Natural killer cell treated with Interleukin-12 subunit alpha and Interleukin-12 subunit beta and Interleukin-15 and Interleukin-18, amount 100 ng/mL, for 72 hours (primary cell): ENCODE measurements at regions not wholly inside any gene's neighbourhood (a gene's known extent, or its start where the extent isn't known, plus 50 kb on each side); places are given as distances from the start of the nearest gene placed in this dataset.

Experiments
- ATAC-seq, 2 donors: fragments of 150-1000 bp; cut with Tn5 transposase in 1 of 2; sonication (Bioruptor Pico), chemical (Tn5 transposase) in 1 of 2; 2 replicates each; pipeline ENCODE4 v1.10.0; 2021
- DNase-seq: peaks from one replicate; pipeline ENCODE4 v3.0.0; 2022; ENCODE audit warnings: low spot score
- H3K27ac Mint-ChIP-seq, 2 donors: 1 replicate in 1 of 2; 2 replicates in 1 of 2; pipeline ENCODE4 v1.8.0; 2022; ENCODE audit warnings: mixed read lengths in 2 of 2, mild to moderate bottlenecking in 1 of 2, moderate library complexity in 1 of 2
- H3K27me3 Mint-ChIP-seq, 2 donors: 1 replicate in 1 of 2; 2 replicates in 1 of 2; pipeline ENCODE4 v1.8.0; 2022; ENCODE audit warnings: mixed read lengths in 2 of 2
- H3K36me3 Mint-ChIP-seq: one replicate; pipeline ENCODE4 v1.8.0; 2022; ENCODE audit warnings: mixed read lengths
- H3K4me1 Mint-ChIP-seq, 2 donors: 1 replicate in 1 of 2; 2 replicates in 1 of 2; pipeline ENCODE4 v1.8.0; 2022; ENCODE audit warnings: low read depth in 2 of 2, mixed read lengths in 2 of 2, mild to moderate bottlenecking in 1 of 2
- H3K4me3 Mint-ChIP-seq: one replicate; pipeline ENCODE4 v1.8.0; 2022; ENCODE audit warnings: mixed read lengths
- H3K9me3 Mint-ChIP-seq: 2 replicates; pipeline ENCODE4 v1.8.0; 2022; ENCODE audit warnings: mixed read lengths

- DNase-seq (no peak), ATAC-seq (no peak)
- Mint-ChIP-seq H3K9me3 (no peaks in the 10 kb centered on the region), H3K4me1 (peaks cover 2 to 5% of the 10 kb centered on the region in 2 donors), H3K36me3 (peaks cover 8% of the 10 kb centered on the region), H3K4me3 (no peak overlapping the region), H3K27ac (no peak overlapping the region), H3K27me3 (no peaks in the 10 kb centered on the region)
Observed at GRCh38 chr6:105779110-105779509, 307.0 kb upstream of the PRDM1 start.

DNA sequence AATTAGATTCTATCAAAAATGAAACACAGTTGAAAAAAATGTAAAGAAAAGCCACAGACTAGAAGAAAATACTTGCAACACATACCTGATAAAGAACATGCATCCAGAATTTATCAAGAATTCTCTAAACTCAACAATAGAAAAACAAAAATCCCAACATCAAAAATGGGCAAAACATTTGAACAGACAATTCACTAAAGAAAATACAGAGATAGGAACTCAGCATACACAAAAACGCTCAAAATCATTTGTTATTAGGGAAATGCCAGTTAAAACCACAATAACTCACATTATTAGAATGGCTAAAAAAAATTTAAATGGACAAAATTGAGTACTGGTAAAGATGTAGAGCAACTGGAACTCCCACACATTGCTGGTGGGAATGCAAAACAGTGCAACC lies 311.0 kb upstream of the PRDM1 start:
- Mint-ChIP-seq H3K4me3 (no peak overlapping the region), H3K27ac (no peak overlapping the region), H3K4me1 (no peaks in the 10 kb centered on the region), H3K27me3 (peaks cover 0 to 3% of the 10 kb centered on the region in 2 donors), H3K9me3 (no peaks in the 10 kb centered on the region), H3K36me3 (peaks cover 8% of the 10 kb centered on the region)
- DNase-seq (no peak), ATAC-seq (no peak)

DNA sequence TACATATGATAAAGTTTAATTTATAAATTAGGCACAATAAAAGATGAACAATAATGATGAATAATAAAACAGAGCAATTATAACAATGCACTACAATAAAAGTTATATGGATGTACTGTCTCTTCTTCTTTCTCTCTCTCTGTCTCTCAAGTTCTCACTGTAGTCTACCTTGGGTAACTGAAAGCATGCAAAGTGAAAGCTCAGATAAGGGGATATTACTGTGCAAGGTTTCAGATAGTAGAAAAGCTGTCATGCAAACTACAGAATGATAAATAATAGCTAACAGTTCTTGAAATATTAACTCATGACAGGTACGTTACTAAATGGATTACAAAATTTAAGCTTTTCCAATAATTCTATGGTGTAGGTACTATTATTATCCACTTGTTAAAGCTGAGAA lies 311.9 kb upstream of the PRDM1 start:
- H3K36me3 Mint-ChIP-seq: peaks cover 8% of the 10 kb centered on the region

DNA sequence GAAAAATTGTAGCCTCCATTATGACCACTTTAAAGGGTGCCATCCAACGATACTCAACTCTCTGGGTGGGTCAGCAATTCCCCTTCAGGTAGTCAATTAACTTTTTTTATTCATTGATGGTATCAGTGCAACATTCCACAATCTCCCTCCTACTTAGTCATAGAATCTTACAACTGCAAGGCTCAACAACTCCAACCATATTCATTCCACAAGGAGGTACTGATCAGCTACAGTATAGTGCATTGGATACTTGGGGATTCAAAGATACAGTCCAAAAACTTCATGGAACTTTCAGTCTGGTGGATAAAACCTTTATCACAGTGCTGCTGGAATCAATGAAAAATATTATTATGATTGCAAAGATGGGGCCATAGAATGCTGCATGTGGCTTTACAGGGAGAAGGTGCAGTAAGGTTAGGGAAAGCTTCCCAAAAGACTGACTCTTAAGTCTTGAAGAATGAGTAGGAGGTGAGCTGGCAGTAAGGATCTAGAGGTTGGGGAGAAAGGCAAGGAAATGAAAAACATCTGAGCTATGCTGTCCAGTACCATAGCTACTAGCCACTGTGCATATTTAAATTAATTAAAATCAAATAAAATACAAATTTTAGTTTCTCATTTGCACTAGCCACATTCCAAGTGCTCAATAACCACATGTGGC lies 314.7 kb upstream of the PRDM1 start:
- no peak overlapping the region for H3K4me3 Mint-ChIP-seq
- H3K36me3 Mint-ChIP-seq: peaks cover 8% of the 10 kb centered on the region
- H3K9me3 Mint-ChIP-seq: no peaks in the 10 kb centered on the region
- ATAC-seq: no peak
- H3K27me3 Mint-ChIP-seq: peaks cover 0 to 3% of the 10 kb centered on the region in 2 donors
- H3K27ac Mint-ChIP-seq: no peak overlapping the region
- no peaks in the 10 kb centered on the region for H3K4me1 Mint-ChIP-seq
- no peak for DNase-seq

More for the DNA sequence above, 311.9 kb upstream of the PRDM1 start:
- DNase-seq: no peak
- no peak overlapping the region for H3K27ac Mint-ChIP-seq
- H3K4me1 Mint-ChIP-seq: no peaks in the 10 kb centered on the region
- no peak for ATAC-seq
- H3K27me3 Mint-ChIP-seq: peaks cover 0 to 3% of the 10 kb centered on the region in 2 donors
- no peaks in the 10 kb centered on the region for H3K9me3 Mint-ChIP-seq
- H3K4me3 Mint-ChIP-seq: no peak overlapping the region

DNA sequence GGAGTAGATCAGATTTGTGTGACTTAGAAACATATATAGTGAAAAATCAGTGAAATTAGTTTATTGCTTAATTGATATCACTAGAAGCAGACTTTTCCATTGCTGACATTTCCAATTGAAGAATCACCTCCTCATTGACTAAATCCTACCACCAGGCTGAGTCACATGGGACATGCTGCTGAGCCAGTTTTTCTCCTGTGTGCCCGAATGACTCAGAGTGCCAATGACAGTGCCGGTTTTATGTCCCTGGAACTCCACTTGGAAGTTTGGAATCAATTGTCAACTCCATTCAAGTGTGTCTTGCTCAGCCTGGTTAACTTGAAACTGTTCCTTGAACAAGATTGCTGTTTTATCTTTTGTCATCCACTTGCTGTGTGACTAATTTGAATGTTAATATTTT lies 316.1 kb upstream of the PRDM1 start:
- Mint-ChIP-seq H3K4me3 (no peak overlapping the region), H3K27me3 (peaks cover 3 to 4% of the 10 kb centered on the region in 2 donors), H3K4me1 (no peaks in the 10 kb centered on the region), H3K27ac (no peak overlapping the region), H3K9me3 (no peaks in the 10 kb centered on the region), H3K36me3 (peaks cover 3% of the 10 kb centered on the region)
- ATAC-seq (no peak), DNase-seq (no peak)

DNA sequence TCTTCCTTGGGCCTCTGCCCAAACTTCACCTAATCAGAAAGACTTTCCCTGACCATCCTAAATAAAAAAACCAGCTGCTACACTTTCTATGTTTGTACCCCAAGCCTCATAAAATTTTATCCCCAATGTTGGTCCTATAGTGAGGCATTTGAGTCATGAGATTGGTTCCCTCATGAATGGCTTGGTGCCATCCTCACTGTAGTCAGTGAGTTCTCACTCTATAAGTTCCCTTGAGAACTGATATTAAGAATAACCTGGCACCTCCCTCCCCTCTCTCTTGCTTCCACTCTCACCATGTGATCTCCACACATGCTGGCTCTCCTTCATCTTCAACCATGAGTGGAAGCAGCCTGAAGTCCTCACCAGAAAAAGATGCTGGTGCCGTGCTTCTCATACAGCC lies 316.9 kb upstream of the PRDM1 start:
- no peaks in the 10 kb centered on the region for H3K4me1 Mint-ChIP-seq
- peaks cover 3 to 6% of the 10 kb centered on the region in 2 donors for H3K27me3 Mint-ChIP-seq
- no peak overlapping the region for H3K27ac Mint-ChIP-seq
- H3K4me3 Mint-ChIP-seq: no peak overlapping the region
- DNase-seq (no peak), ATAC-seq (no peak)
- H3K9me3 Mint-ChIP-seq: no peaks in the 10 kb centered on the region
- no peaks in the 10 kb centered on the region for H3K36me3 Mint-ChIP-seq

- H3K27ac Mint-ChIP-seq: no peak overlapping the region
- no peaks in the 10 kb centered on the region for H3K9me3 Mint-ChIP-seq
- H3K36me3 Mint-ChIP-seq: no peaks in the 10 kb centered on the region
- H3K4me3 Mint-ChIP-seq: no peak overlapping the region
- no peak for ATAC-seq
- H3K27me3 Mint-ChIP-seq: peaks cover 5 to 6% of the 10 kb centered on the region in 2 donors
- DNase-seq: no peak
- H3K4me1 Mint-ChIP-seq: no peaks in the 10 kb centered on the region
Observed at GRCh38 chr6:105767541-105767940, 318.6 kb upstream of the PRDM1 start.

DNA sequence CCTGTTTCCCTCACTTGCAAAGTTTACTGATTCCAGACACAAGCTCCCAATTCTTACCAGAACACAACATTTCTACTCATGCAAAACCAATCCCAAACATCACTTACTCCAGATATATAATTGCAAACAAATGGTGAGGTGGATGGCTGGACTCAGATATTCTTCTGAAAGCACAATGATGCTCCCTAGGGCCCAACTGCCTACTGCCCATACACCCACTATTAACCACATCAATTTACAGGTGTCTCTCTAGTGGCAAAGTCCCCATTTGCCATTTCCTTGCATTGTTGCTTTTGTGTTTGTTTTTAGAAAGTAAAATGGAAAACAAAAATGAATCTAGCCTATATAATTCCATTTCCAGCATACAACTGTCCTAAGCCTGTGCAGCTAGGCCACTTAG lies 320.9 kb upstream of the PRDM1 start:
- Mint-ChIP-seq H3K4me3 (no peak overlapping the region), H3K27me3 (peaks cover 2 to 6% of the 10 kb centered on the region in 2 donors), H3K27ac (no peak overlapping the region), H3K9me3 (no peaks in the 10 kb centered on the region), H3K36me3 (no peaks in the 10 kb centered on the region), H3K4me1 (no peaks in the 10 kb centered on the region)
- ATAC-seq (no peak), DNase-seq (no peak)

DNA sequence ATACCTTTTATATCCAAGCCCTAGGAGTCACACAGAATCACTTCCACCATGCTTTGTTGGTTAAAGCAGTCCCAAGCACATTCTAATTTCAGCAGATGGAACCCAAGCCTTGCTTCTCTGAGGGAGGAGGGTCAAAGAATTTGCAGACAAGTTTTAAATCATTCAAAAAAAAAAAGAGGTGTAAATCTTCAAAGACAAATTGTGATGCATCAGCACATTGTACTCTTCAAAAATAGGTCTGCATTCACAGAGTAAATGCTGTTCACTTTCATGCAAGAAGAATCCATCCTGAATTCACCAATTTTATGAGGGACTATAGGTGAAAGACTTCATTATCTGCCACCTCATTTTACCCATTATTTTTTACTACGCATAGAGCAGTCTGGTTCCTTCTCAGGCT lies 321.8 kb upstream of the PRDM1 start:
- Mint-ChIP-seq H3K4me3 (no peak overlapping the region), H3K36me3 (no peaks in the 10 kb centered on the region), H3K4me1 (no peaks in the 10 kb centered on the region), H3K9me3 (no peaks in the 10 kb centered on the region), H3K27me3 (peaks cover 6 to 9% of the 10 kb centered on the region in 2 donors), H3K27ac (no peak overlapping the region)
- no peak for ATAC-seq
- no peak for DNase-seq

DNA sequence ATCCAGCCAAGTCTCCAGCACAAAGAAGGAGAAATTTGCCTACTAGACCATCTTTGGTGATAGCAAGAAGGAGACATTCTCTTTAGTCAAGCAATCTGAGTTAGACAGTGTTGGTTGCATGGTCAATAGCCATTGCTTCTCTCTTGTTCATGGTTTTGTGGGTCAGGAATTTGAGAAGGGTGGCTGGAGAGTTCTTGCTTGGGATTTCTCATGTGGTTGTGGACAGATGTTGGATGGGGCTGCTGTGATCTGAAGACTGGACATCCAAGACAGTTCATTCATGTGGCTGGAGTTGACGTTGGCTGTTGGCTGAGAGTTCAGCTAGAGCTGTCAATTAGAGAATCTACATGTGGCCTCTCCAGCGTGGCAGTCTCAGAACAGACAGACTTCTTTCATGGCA lies 322.3 kb upstream of the PRDM1 start:
- Mint-ChIP-seq H3K27ac (no peak overlapping the region), H3K4me3 (no peak overlapping the region), H3K4me1 (no peaks in the 10 kb centered on the region), H3K9me3 (no peaks in the 10 kb centered on the region), H3K36me3 (no peaks in the 10 kb centered on the region), H3K27me3 (peaks cover 6 to 9% of the 10 kb centered on the region in 2 donors)
- ATAC-seq (no peak), DNase-seq (no peak)

DNA sequence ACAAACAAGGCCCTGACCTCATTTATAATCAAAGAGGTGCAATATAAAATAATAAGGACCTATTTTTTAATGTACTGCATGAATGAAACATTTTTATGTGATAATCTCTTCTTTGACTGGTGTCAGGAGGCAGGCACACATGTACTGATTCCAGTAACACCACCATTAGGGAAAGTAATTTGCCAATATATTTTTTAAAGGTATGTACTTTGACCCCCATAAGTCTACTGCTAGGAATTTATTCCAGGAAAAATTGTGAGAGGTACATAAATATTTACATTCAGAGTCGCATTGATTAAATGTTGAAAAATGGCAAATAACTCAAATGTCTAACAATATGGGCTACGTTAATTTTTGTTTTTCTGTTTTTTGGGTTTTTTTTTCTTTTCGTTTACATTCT lies 325.4 kb upstream of the PRDM1 start:
- peaks cover 4 to 12% of the 10 kb centered on the region in 2 donors for H3K4me1 Mint-ChIP-seq
- no peak for DNase-seq
- H3K27ac Mint-ChIP-seq: no peak overlapping the region
- no peaks in the 10 kb centered on the region for H3K36me3 Mint-ChIP-seq
- H3K9me3 Mint-ChIP-seq: peaks cover 4% of the 10 kb centered on the region
- no peak overlapping the region for H3K4me3 Mint-ChIP-seq
- no peak for ATAC-seq
- peaks cover 6 to 18% of the 10 kb centered on the region in 2 donors for H3K27me3 Mint-ChIP-seq

DNA sequence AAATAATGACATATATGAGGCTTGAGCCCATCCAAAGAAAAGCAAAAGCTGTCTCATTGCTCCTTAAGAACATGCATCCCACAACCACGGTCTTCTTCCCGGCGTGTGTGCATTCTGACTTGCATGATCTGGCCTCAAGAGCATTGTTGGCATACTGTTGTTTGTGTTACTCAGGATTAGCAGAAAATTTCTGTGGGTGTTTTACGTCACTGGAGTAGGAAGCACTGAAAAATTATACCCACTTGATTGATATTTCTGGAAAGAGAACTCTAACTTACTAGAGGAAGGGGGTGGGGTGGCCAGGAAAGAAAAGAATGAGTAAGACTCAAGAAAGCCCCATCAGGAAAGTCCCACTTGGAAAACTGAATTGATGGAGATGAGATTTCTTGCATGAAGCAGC lies 326.2 kb upstream of the PRDM1 start:
- Mint-ChIP-seq H3K27me3 (peaks cover 2 to 19% of the 10 kb centered on the region in 2 donors), H3K9me3 (peaks cover 4% of the 10 kb centered on the region), H3K4me1 (peaks cover 4 to 12% of the 10 kb centered on the region in 2 donors), H3K27ac (no peak overlapping the region), H3K4me3 (no peak overlapping the region), H3K36me3 (no peaks in the 10 kb centered on the region)
- DNase-seq (no peak), ATAC-seq (no peak)

DNA sequence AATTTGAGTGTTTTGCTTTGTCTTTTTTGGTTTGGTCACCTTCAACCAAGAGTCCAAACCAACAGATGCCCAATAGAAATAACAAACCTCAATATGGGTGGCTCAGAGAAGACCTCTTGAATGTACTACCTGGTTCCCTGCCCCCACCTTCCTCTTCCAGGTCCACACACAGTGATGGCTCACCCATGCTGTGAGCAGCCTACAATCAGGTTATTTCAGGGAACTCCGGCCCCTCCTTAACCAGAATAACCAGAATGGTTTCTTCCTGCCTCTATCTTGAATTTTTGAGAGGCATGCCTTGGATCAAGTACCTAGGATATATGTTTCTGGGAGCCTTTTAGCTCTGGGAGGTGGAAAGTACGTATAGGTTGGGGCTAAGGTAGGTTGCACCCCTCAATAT lies 327.1 kb upstream of the PRDM1 start:
- no peak for ATAC-seq
- Mint-ChIP-seq H3K36me3 (no peaks in the 10 kb centered on the region), H3K9me3 (peaks cover 4% of the 10 kb centered on the region), H3K27ac (no peak overlapping the region), H3K4me1 (peaks cover 4 to 12% of the 10 kb centered on the region in 2 donors), H3K4me3 (no peak overlapping the region), H3K27me3 (peaks cover 0 to 19% of the 10 kb centered on the region in 2 donors)
- DNase-seq: no peak

DNA sequence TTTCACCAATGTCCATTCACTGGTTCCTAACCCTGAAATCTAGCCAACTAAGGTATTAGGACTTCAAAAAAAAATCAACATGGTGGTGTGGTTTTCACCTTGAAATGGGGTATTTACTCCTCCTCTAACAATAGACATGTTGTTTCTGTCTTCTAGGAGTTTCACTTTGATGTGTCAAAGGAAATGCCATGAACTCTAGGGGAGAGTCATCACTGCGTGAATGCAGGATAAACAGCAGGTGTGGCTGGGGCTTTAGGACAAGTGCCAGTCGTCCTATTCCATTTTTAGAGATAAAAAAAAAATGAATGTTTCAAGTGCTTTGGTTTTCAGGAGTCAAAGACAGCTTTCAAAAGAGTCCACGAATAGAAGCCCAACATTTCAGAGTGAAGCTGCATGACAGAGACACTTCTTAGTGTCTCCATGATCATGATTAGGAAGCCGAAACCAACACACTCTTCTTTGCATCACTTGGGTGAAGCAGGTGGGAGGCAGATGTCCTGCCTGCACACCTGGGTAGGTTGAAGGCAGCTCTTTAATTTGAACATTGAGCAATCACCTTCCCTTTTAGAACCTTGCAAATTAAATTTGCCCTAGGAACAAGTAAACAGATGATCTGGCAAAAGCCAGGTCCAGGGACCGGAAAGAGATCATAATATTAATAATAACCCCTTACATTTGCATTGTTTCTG lies 328.5 kb upstream of the PRDM1 start:
- no peak for DNase-seq
- H3K9me3 Mint-ChIP-seq: peaks cover 4% of the 10 kb centered on the region
- ATAC-seq: peak in 1 of 2 donors; percentile 74
- no peak overlapping the region for H3K4me3 Mint-ChIP-seq
- H3K27ac Mint-ChIP-seq: no peak overlapping the region
- H3K27me3 Mint-ChIP-seq: peaks cover 0 to 17% of the 10 kb centered on the region in 2 donors
- no peaks in the 10 kb centered on the region for H3K36me3 Mint-ChIP-seq
- peaks cover 4 to 12% of the 10 kb centered on the region in 2 donors for H3K4me1 Mint-ChIP-seq
